GM18511 (cell line): ENCODE measurements at regions not wholly inside any gene's neighbourhood (a gene's known extent, or its start where the extent isn't known, plus 50 kb on each side); places are given as distances from the start of the nearest gene placed in this dataset.
A peak's percentile ranks its signal among the peaks of the same experiment; 100 is the strongest.

Experiments used
- ATAC-seq: cut with Tn5 transposase; IDR thresholded peaks from one replicate; pipeline ENCODE4 v1.9.1; 2021; ENCODE audit warnings: mild to moderate bottlenecking, moderate library complexity; ENCODE audit not compliant: unreplicated experiment

GRCh38 chr10:89879121-89879520 lies 177.7 kb downstream of the KIF20B start:
- no peak for ATAC-seq

DNA sequence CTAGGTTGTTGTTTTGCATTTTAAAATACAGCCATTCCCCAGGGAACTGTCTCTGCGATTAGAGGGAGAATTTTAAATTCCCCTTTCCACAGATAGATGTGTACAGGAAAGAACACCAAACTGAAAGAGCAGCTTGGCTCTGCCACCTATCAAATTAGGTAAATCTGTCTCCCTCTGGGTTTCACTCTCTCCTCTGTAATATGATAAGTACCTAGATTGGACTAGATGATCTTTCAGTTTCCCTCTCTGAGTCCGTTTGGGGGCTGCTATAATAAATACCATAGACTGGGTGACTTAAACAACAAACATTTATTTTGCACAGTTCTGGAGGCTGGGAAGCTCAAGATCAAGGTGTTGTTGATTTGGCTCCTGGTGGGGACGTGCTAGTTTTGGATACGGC lies 186.0 kb downstream of the KIF20B start:
- peak; percentile 63 for ATAC-seq

GRCh38 chr10:89887830-89888229 lies 186.4 kb downstream of the KIF20B start:
- ATAC-seq, result peak; percentile 65

DNA sequence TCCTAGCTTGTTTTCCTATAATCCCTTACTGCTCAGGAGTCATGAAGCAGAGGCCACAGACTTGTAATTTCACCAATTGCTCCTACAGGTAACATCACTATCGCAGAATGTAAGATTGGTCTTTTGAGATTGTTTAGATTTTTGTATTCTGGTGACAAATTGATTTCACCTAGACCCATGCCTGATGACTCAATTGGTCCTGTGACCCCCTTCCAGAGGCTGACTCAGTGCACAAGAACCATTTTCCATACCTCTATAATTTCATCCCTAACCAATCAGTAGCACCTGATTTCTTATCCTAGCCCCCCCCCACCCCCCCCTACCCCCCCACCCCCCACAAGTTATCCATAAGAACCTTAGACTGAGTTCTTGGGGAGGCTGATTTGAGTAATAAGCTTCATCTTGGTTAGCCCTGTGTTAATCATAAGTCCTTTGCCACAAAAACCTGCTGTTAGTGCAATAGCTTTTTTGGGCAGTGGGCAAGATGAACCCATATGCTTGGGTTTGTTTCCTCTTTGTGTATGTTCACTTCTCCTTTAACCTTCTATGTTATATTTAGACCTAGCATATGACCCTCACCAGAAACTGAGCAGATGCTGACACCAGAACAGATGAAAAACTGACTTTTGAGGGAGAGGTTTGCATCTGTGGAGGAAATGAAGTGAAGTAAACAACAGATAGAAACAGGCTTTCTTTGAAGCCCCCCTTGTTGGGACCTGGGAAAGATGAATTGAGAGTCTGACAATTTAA lies 187.1 kb downstream of the KIF20B start:
- peak; percentile 87 for ATAC-seq

DNA sequence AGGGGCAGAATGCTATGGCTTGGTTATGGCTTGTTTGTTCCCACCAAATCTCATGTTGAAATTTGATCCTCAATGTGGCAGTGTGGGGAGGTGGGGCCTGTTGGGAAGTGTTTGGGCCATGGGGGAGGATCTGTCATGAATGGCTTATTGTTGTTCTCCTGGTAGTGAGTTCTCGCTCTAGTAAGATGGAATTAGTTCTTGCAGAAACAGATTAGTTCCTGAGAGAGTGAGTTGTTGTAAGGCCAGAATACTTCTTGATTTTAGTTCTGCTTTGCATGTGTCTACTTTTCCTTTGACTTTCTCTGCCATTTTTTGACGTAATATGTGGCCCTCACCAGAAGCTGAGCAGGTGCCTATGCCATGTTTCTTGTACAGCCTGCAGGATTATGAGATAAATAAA lies 188.2 kb downstream of the KIF20B start:
- ATAC-seq, result no peak

DNA sequence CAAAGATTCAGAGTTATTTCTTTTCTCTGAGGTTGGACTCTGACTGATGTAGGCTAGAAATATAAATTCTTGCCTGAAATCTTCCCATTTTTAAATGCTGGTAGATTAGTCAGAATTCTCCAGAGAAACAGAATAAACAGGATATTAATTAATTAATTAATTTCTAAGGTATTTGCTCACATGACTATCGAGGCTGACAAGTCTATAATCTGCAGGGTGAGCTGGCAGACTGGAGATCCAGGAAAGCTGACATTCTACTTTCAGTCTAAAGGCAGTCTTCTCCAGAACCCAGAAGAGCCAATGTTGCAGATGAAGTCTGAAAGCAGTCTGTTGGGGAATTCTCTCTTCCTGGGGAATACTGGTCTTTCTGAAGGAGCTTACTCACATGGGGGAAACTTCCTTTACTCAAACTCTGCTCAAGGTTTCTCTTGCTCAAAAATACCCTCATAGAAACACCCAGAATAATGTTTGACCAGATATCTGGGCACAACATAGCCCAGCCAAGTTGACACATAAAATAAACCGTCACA lies 189.7 kb downstream of the KIF20B start:
- no peak for ATAC-seq

GRCh38 chr10:89894051-89894450 lies 192.7 kb downstream of the KIF20B start:
- ATAC-seq, result no peak

GRCh38 chr10:89900554-89900953 lies 199.2 kb downstream of the KIF20B start:
- no peak for ATAC-seq

DNA sequence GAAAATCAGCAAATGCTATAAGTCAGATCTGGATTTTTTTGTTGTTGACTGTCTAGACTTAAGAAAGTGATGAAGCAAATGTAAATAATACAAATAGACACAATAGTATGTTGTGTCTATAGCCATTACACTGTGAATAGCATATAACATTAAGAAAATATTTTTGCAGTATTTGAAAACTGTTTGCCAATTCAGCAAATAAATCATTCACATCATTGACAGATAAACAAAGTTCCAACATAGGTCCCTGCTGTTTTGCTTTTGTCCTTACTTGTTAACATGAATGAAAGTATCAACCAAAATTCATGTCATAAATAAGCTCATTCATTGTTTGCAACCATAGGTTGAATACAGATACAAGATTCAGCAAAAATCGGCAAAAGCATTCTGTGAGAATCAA lies 200.5 kb downstream of the KIF20B start:
- ATAC-seq, result no peak

DNA sequence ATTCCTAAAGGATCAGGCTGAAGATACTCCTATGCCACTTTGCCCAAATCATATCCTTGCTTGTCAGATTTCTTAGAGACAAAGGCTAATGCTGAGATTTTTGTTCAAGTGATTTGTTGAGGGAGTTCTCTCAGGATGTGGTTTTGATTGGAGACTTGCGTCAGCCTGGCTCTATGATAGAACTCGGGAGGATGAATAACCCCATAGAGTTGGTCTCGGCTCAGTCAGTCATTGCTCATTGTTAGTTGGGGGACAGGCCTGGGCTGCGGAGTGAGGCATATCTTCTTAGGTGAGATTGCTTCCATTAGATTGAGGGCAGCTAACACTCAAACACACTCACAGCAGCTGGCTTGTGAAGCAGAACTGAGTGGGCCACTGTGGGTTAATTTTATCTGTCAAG lies 203.4 kb downstream of the KIF20B start:
- no peak for ATAC-seq

DNA sequence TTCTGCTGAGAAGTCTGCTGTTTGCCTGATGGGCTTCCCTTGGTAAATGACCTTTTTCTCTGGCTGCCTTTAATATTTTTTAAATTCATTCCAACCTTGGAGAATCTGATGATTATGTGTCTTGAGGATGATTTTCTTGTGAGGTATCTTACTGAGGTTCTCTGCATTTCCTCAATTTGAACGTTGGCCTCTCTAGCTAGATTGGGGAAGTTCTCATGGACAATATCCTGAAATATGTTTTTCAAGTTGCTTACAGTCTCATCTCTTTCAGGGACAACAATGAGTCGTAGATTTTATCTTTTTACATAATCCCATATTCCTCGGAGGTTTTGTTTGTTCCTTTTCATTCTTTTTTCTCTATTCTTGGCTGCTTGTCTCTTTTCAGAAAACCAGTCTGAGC lies 208.4 kb downstream of the KIF20B start:
- ATAC-seq, result no peak

DNA sequence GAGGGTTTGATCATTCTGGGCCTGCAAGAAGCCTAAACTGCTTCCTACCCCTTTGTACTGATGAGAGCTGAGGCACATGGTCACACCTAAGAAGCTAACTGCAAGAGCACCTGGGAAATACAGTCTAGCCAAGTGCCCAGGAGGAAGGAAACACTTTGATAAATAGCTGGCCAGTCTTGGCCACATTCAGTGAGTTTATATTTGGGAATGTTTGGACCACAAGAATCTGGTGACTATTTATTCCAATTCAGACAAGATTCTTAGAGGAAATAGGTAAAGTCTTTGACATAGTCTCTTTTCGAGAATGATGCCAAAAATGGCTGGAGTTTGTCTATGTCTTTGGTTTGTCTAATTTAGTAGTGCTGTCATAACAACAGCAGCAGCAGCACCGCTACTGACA lies 213.6 kb downstream of the KIF20B start:
- ATAC-seq, result no peak

DNA sequence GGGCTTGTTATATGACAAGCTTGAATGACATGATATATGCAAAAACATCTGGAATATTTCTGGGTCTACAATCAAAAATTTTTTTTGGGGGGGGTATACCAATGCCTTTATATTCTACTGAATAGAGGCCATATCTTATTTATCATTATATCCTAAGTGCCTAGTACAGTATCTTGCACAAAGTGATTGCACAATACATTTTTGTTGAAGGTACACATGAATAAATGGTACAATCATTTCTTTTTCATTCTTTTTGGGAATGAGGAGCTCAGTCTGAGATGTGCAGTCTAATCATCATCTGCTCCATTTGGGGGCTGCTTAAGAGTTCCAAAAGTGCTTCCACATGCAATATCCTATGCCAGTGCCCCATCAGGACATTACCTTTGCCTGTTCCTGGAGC lies 214.6 kb downstream of the KIF20B start:
- no peak for ATAC-seq

- ATAC-seq, result no peak
These were observed 215.3 kb downstream of the KIF20B start for GRCh38 chr10:89916468-89917215.

GRCh38 chr10:89921403-89921802 lies 220.0 kb downstream of the KIF20B start:
- ATAC-seq, result no peak

GRCh38 chr10:89923661-89924060 lies 222.3 kb downstream of the KIF20B start:
- no peak for ATAC-seq

DNA sequence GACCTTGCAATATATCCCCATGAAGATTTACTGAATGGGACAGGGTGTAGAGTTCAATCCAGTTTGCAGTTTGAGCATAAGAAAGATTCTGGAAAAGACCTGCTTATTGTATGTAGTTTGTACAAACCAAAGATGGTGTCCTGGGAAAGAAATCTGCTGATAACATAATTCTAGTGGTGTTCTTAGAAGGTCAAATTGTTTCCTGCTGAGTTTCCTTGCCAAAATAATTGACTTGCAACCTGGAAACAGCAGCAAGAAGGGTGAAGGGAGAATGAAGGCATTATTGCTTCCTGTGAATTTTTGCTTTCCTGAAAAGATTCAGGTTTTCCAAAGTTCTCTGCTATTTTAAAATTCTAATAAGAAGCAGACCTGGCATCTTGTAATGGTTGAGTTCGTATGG lies 222.9 kb downstream of the KIF20B start:
- no peak for ATAC-seq

- ATAC-seq, result no peak
These were observed 225.3 kb downstream of the KIF20B start for GRCh38 chr10:89926736-89927135.

- ATAC-seq, result peak; percentile 75
These were observed 228.1 kb downstream of the KIF20B start for GRCh38 chr10:89929282-89930026.

DNA sequence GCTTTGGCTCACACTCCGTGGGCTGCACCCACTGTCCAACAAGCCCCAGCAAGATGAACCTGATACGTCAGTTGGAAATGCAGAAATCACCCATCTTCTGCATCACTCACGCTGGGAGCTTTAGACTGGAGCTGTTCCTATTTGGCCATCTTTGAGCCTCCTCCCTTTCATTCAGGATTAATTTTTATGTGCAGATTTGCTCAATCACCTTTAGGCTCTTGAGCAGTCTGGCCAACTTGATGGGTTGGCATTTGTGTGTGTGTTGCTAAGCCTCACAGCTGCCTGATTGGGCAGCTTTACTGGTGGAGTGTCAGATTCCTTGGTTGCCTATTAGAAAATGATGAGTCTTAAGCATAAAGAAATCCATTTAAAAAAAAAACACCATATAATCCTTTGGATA lies 236.1 kb downstream of the KIF20B start:
- ATAC-seq, result no peak

DNA sequence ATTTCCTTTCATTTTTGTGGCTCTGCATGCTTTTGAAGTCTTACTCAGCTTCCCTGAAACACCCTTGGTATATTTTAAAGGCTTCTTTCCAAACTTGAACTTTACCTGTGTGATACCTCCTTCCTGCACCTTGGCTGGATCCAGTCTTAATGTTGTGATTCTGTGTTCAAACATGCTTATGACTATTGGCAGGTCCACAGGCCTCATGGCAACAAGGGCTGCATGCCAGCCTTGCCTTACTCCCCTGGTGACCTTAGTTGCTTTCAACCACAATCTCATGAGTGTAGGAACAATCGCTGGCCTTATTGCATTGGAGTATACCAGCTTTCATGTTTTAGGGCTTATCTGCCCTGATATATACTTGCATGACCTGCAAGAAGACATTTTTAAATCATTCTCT lies 238.7 kb downstream of the KIF20B start:
- ATAC-seq, result no peak

GRCh38 chr10:89942217-89942616 lies 240.8 kb downstream of the KIF20B start:
- no peak for ATAC-seq
